ENCODE measurements at regions not wholly inside any gene's neighbourhood (a gene's known extent, or its start where the extent isn't known, plus 50 kb on each side); places are given as distances from the start of the nearest gene placed in this dataset.

DNA sequence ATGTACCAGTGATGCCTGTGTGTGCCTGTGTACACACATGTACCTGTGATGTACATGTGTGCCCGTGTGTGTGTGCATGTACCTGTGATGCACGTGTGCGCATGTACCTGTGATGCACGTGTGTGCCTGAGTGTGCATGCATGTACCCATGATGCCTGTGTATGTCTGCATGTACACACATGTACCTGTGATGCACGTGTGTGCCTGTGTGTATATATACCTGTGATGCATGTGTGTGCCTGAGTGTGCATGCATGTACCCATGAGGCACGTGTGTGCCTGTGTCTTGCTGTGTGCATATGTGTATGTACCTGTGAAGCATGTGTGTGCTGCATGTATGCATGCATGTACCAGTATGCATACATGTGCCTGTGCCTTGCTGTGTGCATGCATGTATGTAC is 419.0 kb downstream of the IRX2 start:
- intact Hi-C loops (cut with DNase I): no loop called here
- no peak overlapping the region for H3K4me3 ChIP-seq
- H3K36me3 ChIP-seq: no peaks in the 10 kb centered on the region
- H3K27ac ChIP-seq: no peak overlapping the region
- no peaks in the 10 kb centered on the region for H3K4me1 ChIP-seq (replicated peaks)
- 70% methylated on average over 6 of the region's 6 CpGs for WGBS
- H3K27me3 ChIP-seq (replicated peaks; ENCODE audit: insufficient read depth): no peaks in the 10 kb centered on the region
- H3K9me3 ChIP-seq: no peaks in the 10 kb centered on the region
- no peak for TF ChIP-seq POLR2AphosphoS5 (IDR thresholded peaks at IDR 0.05)
- TF ChIP-seq, protein P1, sequence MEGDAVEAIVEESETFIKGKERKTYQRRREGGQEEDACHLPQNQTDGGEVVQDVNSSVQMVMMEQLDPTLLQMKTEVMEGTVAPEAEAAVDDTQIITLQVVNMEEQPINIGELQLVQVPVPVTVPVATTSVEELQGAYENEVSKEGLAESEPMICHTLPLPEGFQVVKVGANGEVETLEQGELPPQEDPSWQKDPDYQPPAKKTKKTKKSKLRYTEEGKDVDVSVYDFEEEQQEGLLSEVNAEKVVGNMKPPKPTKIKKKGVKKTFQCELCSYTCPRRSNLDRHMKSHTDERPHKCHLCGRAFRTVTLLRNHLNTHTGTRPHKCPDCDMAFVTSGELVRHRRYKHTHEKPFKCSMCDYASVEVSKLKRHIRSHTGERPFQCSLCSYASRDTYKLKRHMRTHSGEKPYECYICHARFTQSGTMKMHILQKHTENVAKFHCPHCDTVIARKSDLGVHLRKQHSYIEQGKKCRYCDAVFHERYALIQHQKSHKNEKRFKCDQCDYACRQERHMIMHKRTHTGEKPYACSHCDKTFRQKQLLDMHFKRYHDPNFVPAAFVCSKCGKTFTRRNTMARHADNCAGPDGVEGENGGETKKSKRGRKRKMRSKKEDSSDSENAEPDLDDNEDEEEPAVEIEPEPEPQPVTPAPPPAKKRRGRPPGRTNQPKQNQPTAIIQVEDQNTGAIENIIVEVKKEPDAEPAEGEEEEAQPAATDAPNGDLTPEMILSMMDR (IDR thresholded peaks at IDR 0.05): no peak
- no peak for TF ChIP-seq POLR2A (IDR thresholded peaks at IDR 0.05)
- no peak for DNase-seq (ENCODE audit: low spot score)

DNA sequence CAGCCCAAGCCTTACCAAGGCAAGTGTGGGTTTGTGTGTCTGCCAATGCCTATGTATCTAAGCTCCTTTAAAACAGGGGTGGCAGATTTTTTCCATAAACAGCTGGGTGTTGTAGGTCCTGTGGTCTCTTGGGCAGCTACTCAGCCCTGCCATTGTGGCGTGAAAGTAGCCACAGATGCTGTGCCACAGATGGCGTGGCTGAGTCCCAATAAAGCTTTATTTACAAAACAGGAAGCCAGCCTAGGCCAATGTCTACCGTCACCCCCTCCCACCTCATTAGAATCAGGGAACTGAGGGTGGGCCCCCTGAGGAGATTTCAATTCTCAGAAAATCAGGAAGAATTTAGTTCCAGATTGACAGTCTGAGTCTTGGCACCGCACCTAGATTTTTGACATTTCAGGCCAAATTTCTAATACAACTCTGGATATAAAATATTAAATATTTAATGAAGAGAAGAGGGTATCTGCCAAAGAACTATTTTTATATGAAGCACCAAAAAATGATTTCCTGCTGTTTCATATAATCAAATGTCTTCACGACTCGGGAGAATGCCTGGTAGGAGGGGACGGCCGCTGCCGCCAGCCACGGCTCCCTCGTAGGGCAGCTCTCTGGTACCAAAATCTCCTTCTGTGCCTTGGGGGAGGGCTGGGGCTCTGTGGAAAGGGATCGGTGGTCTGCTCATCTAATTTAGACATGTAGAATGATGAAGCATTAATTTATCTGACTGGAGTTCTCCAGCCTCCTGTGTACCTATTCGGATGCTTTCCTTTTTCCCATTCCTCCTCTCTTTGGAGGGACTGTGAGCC is 420.9 kb downstream of the IRX2 start:
- H3K27me3 ChIP-seq (replicated peaks; ENCODE audit: insufficient read depth): no peaks in the 10 kb centered on the region
- no peaks in the 10 kb centered on the region for H3K4me1 ChIP-seq (replicated peaks)
- WGBS: 93% methylated on average over 13 of the region's 13 CpGs
- H3K9me3 ChIP-seq: no peaks in the 10 kb centered on the region
- H3K27ac ChIP-seq: no peak overlapping the region
- DNase-seq (ENCODE audit: low spot score): no peak
- intact Hi-C loops (cut with DNase I): no loop called here
- no peaks in the 10 kb centered on the region for H3K36me3 ChIP-seq
- no peak overlapping the region for H3K4me3 ChIP-seq
- TF ChIP-seq, protein P1 (IDR thresholded peaks at IDR 0.05): no peak
- no peak for TF ChIP-seq POLR2AphosphoS5 (IDR thresholded peaks at IDR 0.05)

DNA sequence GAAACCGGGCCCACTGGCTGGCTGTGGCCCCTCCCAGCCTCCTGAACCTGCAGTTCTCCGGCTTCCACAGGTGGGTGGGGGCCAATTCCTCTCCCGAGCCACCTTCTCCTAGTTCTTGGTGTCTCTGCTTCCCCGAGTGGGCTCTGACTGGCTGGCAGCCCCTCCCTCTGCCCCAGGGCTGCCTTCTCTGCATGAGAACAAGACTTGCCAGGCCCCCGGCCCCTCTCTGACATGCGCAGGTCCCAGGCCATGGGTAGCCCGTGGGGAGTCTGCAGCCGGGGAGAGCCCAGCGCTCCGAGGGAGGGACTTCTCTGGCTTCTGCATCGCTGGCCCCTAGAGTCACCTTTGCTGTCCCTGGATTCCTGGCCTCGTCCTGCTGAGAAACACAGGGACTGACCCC is 421.7 kb downstream of the IRX2 start:
- 96% methylated on average over 10 of the region's 12 CpGs for WGBS
- Histone ChIP-seq H3K27ac (no peak overlapping the region), H3K4me3 (no peak overlapping the region), H3K36me3 (no peaks in the 10 kb centered on the region), H3K9me3 (no peaks in the 10 kb centered on the region), H3K27me3 (replicated peaks; ENCODE audit: insufficient read depth) (no peaks in the 10 kb centered on the region), H3K4me1 (replicated peaks) (no peaks in the 10 kb centered on the region)
- no peak for TF ChIP-seq POLR2AphosphoS5 (IDR thresholded peaks at IDR 0.05)
- TF ChIP-seq POLR2A (IDR thresholded peaks at IDR 0.05): no peak
- TF ChIP-seq, protein P1 (IDR thresholded peaks at IDR 0.05): no peak
- DNase-seq (ENCODE audit: low spot score): no peak
- intact Hi-C loops (cut with DNase I): no loop called here

- no peaks in the 10 kb centered on the region for H3K27me3 ChIP-seq (replicated peaks; ENCODE audit: insufficient read depth)
- H3K27ac ChIP-seq: no peak overlapping the region
- H3K4me1 ChIP-seq (replicated peaks): no peaks in the 10 kb centered on the region
- WGBS: 64% methylated on average over 1 of the region's 1 CpG
- no peaks in the 10 kb centered on the region for H3K36me3 ChIP-seq
- DNase-seq (ENCODE audit: low spot score): no peak
- intact Hi-C loops (cut with DNase I): no loop called here
- TF ChIP-seq POLR2A (IDR thresholded peaks at IDR 0.05): no peak
- TF ChIP-seq, protein P1 (IDR thresholded peaks at IDR 0.05): no peak
- TF ChIP-seq POLR2AphosphoS5 (IDR thresholded peaks at IDR 0.05): no peak
- H3K9me3 ChIP-seq: no peaks in the 10 kb centered on the region
- no peak overlapping the region for H3K4me3 ChIP-seq
These were observed 424.9 kb downstream of the IRX2 start for GRCh38 chr5:2326601-2327000.

DNA sequence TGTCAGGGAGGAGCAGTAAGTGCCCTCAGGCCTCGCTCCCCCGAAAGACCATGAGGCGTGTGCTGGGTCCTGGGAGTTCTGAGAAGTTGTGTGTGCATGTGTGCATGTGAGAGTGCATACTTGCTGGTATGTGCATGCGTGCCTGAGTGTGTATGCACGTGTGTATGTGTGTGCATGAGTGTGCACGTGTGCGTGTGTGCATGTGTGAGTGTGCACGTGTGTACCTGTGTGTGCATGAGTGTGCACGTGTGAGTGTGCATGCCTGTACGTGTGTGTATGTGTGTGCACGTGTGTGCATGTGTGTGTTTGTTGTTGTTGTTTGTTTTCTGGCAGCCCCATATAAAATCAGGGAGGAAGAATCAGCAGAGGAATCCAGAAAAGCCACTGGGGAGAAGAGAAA is 426.7 kb downstream of the IRX2 start:
- no peak for DNase-seq (ENCODE audit: low spot score)
- Histone ChIP-seq H3K4me1 (replicated peaks) (no peaks in the 10 kb centered on the region), H3K9me3 (no peaks in the 10 kb centered on the region), H3K36me3 (no peaks in the 10 kb centered on the region), H3K27ac (no peak overlapping the region), H3K27me3 (replicated peaks; ENCODE audit: insufficient read depth) (no peaks in the 10 kb centered on the region), H3K4me3 (no peak overlapping the region)
- intact Hi-C loops (cut with DNase I): no loop called here
- no peak for TF ChIP-seq POLR2AphosphoS5 (IDR thresholded peaks at IDR 0.05)
- TF ChIP-seq, protein P1 (IDR thresholded peaks at IDR 0.05): no peak
- TF ChIP-seq POLR2A (IDR thresholded peaks at IDR 0.05): no peak
- 90% methylated on average over 11 of the region's 11 CpGs for WGBS
